ENCODE measurements at regions not wholly inside any gene's neighbourhood (a gene's known extent, or its start where the extent isn't known, plus 50 kb on each side); places are given as distances from the start of the nearest gene placed in this dataset.
"Not testable (repeated sequence)": the region's sequence is repeated elsewhere in the genome, so short reads cannot be mapped to it uniquely, and the experiment has no call there.

DNA sequence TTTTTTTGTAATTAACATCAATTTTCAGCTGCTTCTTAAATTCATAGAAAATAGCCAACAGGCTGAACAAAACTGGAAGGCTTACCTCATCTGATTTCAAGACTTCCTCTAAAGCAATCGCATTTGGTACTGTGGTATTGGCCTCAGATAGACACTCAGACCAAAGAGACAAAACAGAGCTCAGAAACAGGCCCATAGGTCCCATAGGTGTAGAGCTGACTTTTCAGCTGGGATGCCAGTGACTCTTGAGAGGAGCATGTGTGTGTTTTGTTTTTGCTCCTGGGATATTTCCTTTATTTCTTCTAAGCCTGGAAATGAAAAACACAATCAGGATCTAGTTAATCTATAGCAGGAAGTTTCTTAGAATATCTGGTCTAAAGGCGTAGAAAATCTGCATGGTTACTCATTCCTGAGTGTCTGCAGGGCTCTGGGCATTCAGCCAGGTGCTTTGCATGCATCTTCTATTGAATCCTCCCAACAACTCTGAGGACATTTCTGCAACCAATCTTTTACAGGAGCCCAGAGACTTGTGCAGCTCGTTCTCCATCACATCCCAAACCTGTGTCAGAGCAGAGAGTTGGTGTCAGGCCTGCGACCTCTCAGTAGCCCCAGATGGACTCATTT lies 190.8 kb downstream of the RTP5 start:
- no peak overlapping the region for H3K27ac ChIP-seq
- TF ChIP-seq CTCF (IDR thresholded peaks at IDR 0.05) = no peak

GRCh38 chr2:242061930-242062329 lies 192.4 kb downstream of the RTP5 start:
- H3K27me3 ChIP-seq (ENCODE audit: control insufficient read depth, insufficient read depth, low read length); H3K4me2 ChIP-seq (ENCODE audit: low read length); H3K27ac ChIP-seq; H3K4me3 ChIP-seq (ENCODE audit: low read depth, low read length); H3K9me3 ChIP-seq (ENCODE audit: control insufficient read depth, low read length); H2AFZ ChIP-seq; H3K36me3 ChIP-seq (ENCODE audit: control insufficient read depth, insufficient read depth, low read length); H3K4me1 ChIP-seq; H3K79me2 ChIP-seq; H3K9ac ChIP-seq: not testable (repeated sequence)

More for the DNA sequence above, 190.8 kb downstream of the RTP5 start:
- Histone ChIP-seq H3K9ac (no peak overlapping the region), H3K4me3 (ENCODE audit: low read depth, low read length) (no peak overlapping the region), H3K36me3 (ENCODE audit: control insufficient read depth, insufficient read depth, low read length) (no peaks in the 10 kb centered on the region), H3K79me2 (no peaks in the 10 kb centered on the region), H3K9me3 (ENCODE audit: control insufficient read depth, low read length) (no peaks in the 10 kb centered on the region), H3K27me3 (ENCODE audit: control insufficient read depth, insufficient read depth, low read length) (no peaks in the 10 kb centered on the region), H3K4me2 (ENCODE audit: low read length) (no peak overlapping the region), H2AFZ (no peak overlapping the region), H3K4me1 (no peaks in the 10 kb centered on the region)

GRCh38 chr2:242063436-242063835 lies 193.9 kb downstream of the RTP5 start:
- Histone ChIP-seq H3K9me3 (ENCODE audit: control insufficient read depth, low read length) (no peaks in the 10 kb centered on the region), H3K4me2 (ENCODE audit: low read length) (no peak overlapping the region), H3K4me3 (ENCODE audit: low read depth, low read length) (no peak overlapping the region), H3K4me1 (no peaks in the 10 kb centered on the region), H3K36me3 (ENCODE audit: control insufficient read depth, insufficient read depth, low read length) (no peaks in the 10 kb centered on the region), H3K27me3 (ENCODE audit: control insufficient read depth, insufficient read depth, low read length) (no peaks in the 10 kb centered on the region), H2AFZ (no peak overlapping the region), H3K9ac (no peak overlapping the region), H3K27ac (no peak overlapping the region), H3K79me2 (no peaks in the 10 kb centered on the region)
- TF ChIP-seq CTCF (IDR thresholded peaks at IDR 0.05) = no peak

DNA sequence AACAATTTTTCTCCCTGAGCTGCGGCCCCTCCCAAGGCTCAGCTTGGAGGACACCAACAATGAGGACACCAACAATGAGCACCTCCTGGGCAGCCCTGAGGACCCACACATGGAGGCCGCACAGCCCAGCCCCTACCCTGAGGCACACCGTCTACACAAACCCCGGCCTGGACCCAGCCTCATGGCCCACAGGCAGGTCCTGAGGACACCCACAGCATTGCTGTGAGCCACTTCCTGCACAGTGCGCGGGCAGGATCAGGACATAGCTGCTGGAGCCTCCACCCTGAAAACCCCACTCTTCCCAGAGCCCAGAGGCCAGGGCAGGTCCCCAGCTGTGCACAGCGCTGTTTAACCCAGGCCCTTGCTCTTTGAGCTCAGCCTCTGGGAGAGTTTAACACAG lies 194.3 kb downstream of the RTP5 start:
- TF ChIP-seq CTCF (IDR thresholded peaks at IDR 0.05) = no peak
- H3K36me3 ChIP-seq (ENCODE audit: control insufficient read depth, insufficient read depth, low read length) = no peaks in the 10 kb centered on the region
- H3K79me2 ChIP-seq = no peaks in the 10 kb centered on the region
- H2AFZ ChIP-seq = no peak overlapping the region
- no peak overlapping the region for H3K4me3 ChIP-seq (ENCODE audit: low read depth, low read length)
- no peak overlapping the region for H3K9ac ChIP-seq
- H3K27ac ChIP-seq = no peak overlapping the region
- no peaks in the 10 kb centered on the region for H3K4me1 ChIP-seq
- no peak overlapping the region for H3K4me2 ChIP-seq (ENCODE audit: low read length)
- H3K27me3 ChIP-seq (ENCODE audit: control insufficient read depth, insufficient read depth, low read length) = no peaks in the 10 kb centered on the region
- H3K9me3 ChIP-seq (ENCODE audit: control insufficient read depth, low read length) = no peaks in the 10 kb centered on the region

DNA sequence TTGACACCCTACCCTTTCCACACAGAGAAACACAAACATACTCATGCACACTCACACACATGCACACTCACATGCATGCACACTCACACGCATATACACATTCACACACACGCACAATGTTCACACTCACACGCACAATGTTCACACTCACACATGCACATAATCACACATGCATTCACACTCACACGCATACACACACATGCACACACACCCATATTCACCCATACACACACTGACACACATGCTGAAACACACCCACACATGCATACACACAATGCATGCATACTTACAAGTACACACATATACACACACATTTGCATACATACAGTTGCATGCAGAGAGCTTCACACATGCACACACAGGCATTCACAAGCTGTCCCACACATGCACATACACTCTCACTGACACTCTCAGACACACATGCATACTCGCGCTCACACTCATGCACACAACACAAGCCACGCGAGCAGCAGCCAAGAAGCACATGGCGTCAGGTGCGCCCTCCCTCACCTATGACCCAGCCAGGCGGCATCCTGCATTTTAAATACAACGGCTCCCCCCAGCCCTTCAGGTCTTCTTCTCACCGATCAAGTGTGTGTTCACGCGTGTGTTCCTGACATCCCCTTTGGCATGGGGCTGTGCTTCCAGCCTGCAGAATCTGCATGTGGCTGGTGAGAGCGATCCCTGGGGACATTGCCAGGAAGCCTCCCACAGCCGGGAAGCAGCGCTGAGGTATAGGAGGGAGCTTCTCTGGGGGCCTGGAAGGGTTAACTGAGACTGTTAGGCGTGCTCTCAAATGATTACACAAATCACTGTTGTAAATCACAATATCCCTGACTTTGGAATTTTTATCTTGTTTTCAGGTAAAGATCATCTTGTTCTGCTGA lies 195.1 kb downstream of the RTP5 start:
- Histone ChIP-seq H3K79me2 (no peaks in the 10 kb centered on the region), H3K36me3 (ENCODE audit: control insufficient read depth, insufficient read depth, low read length) (no peaks in the 10 kb centered on the region)
- no peak for TF ChIP-seq CTCF (IDR thresholded peaks at IDR 0.05)

More for the DNA sequence above, 195.1 kb downstream of the RTP5 start:
- Histone ChIP-seq H3K9ac (no peak overlapping the region), H3K4me1 (no peaks in the 10 kb centered on the region), H3K27me3 (ENCODE audit: control insufficient read depth, insufficient read depth, low read length) (no peaks in the 10 kb centered on the region), H3K27ac (no peak overlapping the region), H3K4me2 (ENCODE audit: low read length) (no peak overlapping the region), H3K9me3 (ENCODE audit: control insufficient read depth, low read length) (no peaks in the 10 kb centered on the region), H2AFZ (no peak overlapping the region), H3K4me3 (ENCODE audit: low read depth, low read length) (no peak overlapping the region)
